HUES64 (cell line): ENCODE measurements at regions not wholly inside any gene's neighbourhood (a gene's known extent, or its start where the extent isn't known, plus 50 kb on each side); places are given as distances from the start of the nearest gene placed in this dataset.
"Not testable (repeated sequence)": the region's sequence is repeated elsewhere in the genome, so short reads cannot be mapped to it uniquely, and the experiment has no call there.

Source experiments
- H3K27ac ChIP-seq: 2 replicates; pipeline ENCODE4 v1.7.0; 2013; ENCODE audit warnings: low read depth, low read length, inconsistent platforms
- H3K27me3 ChIP-seq: 2 replicates; pipeline ENCODE4 v1.6.1; 2013; ENCODE audit warnings: mild to moderate bottlenecking, low read length; ENCODE audit not compliant: insufficient read depth
- H3K36me3 ChIP-seq: 2 replicates; pipeline ENCODE4 v1.6.1; 2013; ENCODE audit warnings: mild to moderate bottlenecking, low read length; ENCODE audit not compliant: insufficient read depth
- H3K4me1 ChIP-seq: 2 replicates; pipeline ENCODE4 v1.6.1; 2013; ENCODE audit warnings: mild to moderate bottlenecking, low read length, moderate library complexity; ENCODE audit not compliant: insufficient read depth
- H3K4me3 ChIP-seq: 2 replicates; pipeline ENCODE4 v1.5.1; 2013; ENCODE audit warnings: mild to moderate bottlenecking, low read length, moderate library complexity
- H3K9ac ChIP-seq: 2 replicates; pipeline ENCODE4 v1.6.1; 2013; ENCODE audit warnings: mild to moderate bottlenecking, low read depth, low read length
- H3K9me3 ChIP-seq: 2 replicates; pipeline ENCODE4 v1.6.1; 2013; ENCODE audit warnings: low read depth, low read length; ENCODE audit not compliant: insufficient read depth
- WGBS: fragments of 150-250, 120-280 bp; methylation state at CpG from one replicate; pipeline ENCODE4 v1.1.7; 2013; ENCODE audit warnings: missing lambda C conversion rate; 5-methylcytosine and 5-hydroxymethylcytosine counted together

GRCh38 chr2:37570773-37571586, 100.5 kb downstream of the CDC42EP3 start:
- no peaks in the 10 kb centered on the region for H3K36me3 ChIP-seq
- no peak overlapping the region for H3K4me3 ChIP-seq
- 83% methylated on average over 6 of the region's 6 CpGs for WGBS
- H3K27ac ChIP-seq = no peak overlapping the region
- no peaks in the 10 kb centered on the region for H3K4me1 ChIP-seq
- H3K9me3 ChIP-seq = no peaks in the 10 kb centered on the region
- no peaks in the 10 kb centered on the region for H3K27me3 ChIP-seq
- H3K9ac ChIP-seq = no peak overlapping the region

DNA sequence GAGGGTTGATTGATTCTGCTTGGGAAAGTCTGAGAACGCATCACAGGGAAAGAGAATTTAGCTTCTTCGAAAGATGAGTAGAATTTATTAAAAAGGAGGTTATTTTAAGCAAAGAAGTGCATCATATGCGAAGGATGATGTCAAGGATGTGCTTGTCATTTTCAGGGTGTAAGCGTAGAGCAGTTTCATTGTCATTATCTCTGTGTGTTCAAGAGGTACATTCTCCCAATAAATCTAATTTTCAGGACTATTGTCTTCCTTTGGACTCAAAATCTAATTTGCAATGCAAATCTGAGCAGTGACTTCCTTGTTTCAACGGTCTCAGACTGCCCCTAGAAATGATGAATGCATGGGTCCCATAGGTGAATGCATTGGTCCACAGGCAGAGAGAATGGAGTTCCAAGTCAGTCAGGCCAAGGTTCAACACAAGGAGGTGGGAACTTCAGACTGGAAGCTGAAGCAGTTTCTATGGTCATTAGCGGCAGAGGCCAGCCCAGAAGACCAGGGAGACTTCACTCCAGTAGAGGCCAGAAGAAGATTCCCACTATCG, 99.8 kb downstream of the CDC42EP3 start:
- H3K4me3 ChIP-seq = no peak overlapping the region
- 96% methylated on average over 7 of the region's 7 CpGs for WGBS
- H3K9me3 ChIP-seq = no peaks in the 10 kb centered on the region
- H3K27ac ChIP-seq = no peak overlapping the region
- no peak overlapping the region for H3K9ac ChIP-seq
- no peaks in the 10 kb centered on the region for H3K36me3 ChIP-seq
- H3K27me3 ChIP-seq = no peaks in the 10 kb centered on the region
- H3K4me1 ChIP-seq = no peaks in the 10 kb centered on the region

- 85% methylated on average over 3 of the region's 3 CpGs for WGBS
Observed at GRCh38 chr2:37573451-37574388, 97.7 kb downstream of the CDC42EP3 start.

DNA sequence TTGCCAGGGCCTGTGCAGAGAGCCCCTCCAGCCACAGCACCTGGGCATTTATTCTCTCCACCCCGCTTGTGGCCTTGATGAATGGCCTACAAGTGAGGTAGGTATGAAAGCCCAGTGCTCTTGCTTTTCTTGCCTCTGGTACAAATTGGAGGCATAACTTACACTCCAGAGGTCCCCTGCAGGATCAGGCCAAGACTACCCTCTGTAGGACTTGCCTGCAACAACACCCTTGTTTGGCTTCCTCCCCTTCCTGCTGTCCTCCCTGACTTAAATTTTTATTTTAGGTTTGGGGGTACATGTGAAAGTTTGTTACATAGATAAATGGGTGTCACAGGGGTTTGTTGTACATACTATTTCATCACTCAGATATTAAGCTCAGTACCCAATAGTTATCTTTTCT, 95.7 kb downstream of the CDC42EP3 start:
- no peaks in the 10 kb centered on the region for H3K9me3 ChIP-seq
- H3K27me3 ChIP-seq = no peaks in the 10 kb centered on the region
- no peak overlapping the region for H3K9ac ChIP-seq
- H3K4me1 ChIP-seq = no peaks in the 10 kb centered on the region
- H3K4me3 ChIP-seq = no peak overlapping the region
- H3K27ac ChIP-seq = no peak overlapping the region
- WGBS = 94% methylated on average over 1 of the region's 1 CpG
- H3K36me3 ChIP-seq = no peaks in the 10 kb centered on the region

More at GRCh38 chr2:37573451-37574388, 97.7 kb downstream of the CDC42EP3 start:
- Histone ChIP-seq H3K9ac (no peak overlapping the region), H3K27ac (no peak overlapping the region), H3K4me3 (no peak overlapping the region), H3K4me1 (no peaks in the 10 kb centered on the region), H3K36me3 (no peaks in the 10 kb centered on the region), H3K27me3 (no peaks in the 10 kb centered on the region), H3K9me3 (no peaks in the 10 kb centered on the region)

GRCh38 chr2:37576194-37576593, 95.2 kb downstream of the CDC42EP3 start:
- H3K36me3 ChIP-seq, H3K9ac ChIP-seq, H3K27ac ChIP-seq, H3K4me1 ChIP-seq, H3K27me3 ChIP-seq, H3K9me3 ChIP-seq, H3K4me3 ChIP-seq: not testable (repeated sequence)
- WGBS = 89% methylated on average over 2 of the region's 2 CpGs

DNA sequence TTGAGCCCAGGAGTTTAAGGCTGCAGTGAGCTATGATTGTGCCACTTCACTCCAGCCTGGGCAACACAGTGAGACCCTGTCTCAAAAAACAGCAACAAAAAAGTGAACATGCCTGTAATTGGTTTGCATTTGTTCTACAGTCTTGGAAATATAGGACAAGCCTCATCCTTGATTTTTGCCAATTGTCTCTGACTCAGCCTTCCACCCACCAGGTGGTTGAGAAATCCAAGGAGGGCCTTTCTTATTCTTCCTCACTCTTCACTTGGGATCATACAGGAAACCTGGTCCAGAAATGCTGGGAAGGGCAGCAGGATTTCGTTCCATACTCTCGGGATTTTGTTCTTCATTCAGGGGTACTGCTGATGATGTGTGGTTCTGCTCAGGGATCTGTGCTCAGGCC, 94.6 kb downstream of the CDC42EP3 start:
- Histone ChIP-seq H3K4me1 (no peaks in the 10 kb centered on the region), H3K9me3 (no peaks in the 10 kb centered on the region), H3K36me3 (no peaks in the 10 kb centered on the region), H3K4me3 (no peak overlapping the region), H3K27ac (no peak overlapping the region), H3K9ac (no peak overlapping the region), H3K27me3 (no peaks in the 10 kb centered on the region)
- 94% methylated on average over 2 of the region's 2 CpGs for WGBS

DNA sequence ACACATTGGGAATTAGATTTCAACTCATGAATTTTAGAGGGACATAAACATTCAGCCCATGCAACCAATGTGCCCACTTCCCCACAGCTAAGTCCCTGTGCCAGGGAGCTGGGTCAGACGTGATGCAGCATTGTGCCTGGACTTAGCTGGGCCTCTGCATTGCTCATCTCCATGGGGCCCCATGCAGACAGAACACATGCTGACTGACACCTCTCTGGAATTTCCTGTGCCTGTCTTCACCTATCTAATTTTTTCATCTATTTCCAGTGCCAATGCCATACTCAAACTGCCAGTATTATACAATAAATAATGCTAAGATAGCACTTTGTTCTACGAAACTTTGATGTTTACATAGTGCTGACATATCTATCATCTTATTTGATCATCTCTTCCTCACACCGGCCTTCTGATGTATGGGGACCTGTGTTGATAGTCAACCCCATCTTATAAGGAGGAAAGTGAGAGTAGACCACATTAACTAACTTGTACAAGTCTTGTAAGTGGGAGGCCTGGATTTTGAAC, 92.2 kb downstream of the CDC42EP3 start:
- Histone ChIP-seq H3K27ac (no peak overlapping the region), H3K9ac (no peak overlapping the region), H3K36me3 (no peaks in the 10 kb centered on the region), H3K4me1 (peaks cover 5% of the 10 kb centered on the region; the same call in 1 of the 2 replicates), H3K4me3 (no peak overlapping the region), H3K27me3 (no peaks in the 10 kb centered on the region), H3K9me3 (no peaks in the 10 kb centered on the region)
- 95% methylated on average over 2 of the region's 3 CpGs for WGBS

GRCh38 chr2:37579949-37580348, 91.5 kb downstream of the CDC42EP3 start:
- not testable (repeated sequence) for H3K4me3 ChIP-seq, H3K36me3 ChIP-seq, H3K9ac ChIP-seq, H3K9me3 ChIP-seq, H3K27me3 ChIP-seq, H3K27ac ChIP-seq
- peaks cover 11% of the 10 kb centered on the region; the same call in 1 of the 2 replicates for H3K4me1 ChIP-seq
- WGBS = 97% methylated on average over 1 of the region's 3 CpGs

DNA sequence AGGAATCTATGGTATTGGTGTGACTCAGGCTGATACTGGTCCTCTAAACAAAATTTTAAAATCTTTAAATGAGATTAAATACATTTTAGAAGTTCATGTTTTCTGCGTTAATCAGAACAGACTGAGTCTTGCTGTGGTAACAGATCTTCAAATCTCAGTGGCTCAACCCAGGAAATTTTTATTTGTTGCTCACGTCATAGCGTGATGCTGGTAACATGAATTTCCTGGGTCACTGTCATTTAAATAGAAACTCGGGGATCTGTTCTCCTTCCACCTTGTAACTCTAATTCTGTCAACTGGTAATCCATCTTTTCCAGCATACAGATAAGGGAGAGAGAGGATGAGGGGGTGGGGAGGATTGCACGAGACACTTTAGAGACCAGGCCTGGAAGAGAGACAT, 90.0 kb downstream of the CDC42EP3 start:
- no peak overlapping the region for H3K4me3 ChIP-seq
- WGBS = 95% methylated on average over 4 of the region's 5 CpGs
- no peak overlapping the region for H3K27ac ChIP-seq
- H3K36me3 ChIP-seq = no peaks in the 10 kb centered on the region
- H3K9ac ChIP-seq = no peak overlapping the region
- H3K4me1 ChIP-seq = peaks cover 26% of the 10 kb centered on the region
- H3K9me3 ChIP-seq = no peaks in the 10 kb centered on the region
- no peaks in the 10 kb centered on the region for H3K27me3 ChIP-seq

DNA sequence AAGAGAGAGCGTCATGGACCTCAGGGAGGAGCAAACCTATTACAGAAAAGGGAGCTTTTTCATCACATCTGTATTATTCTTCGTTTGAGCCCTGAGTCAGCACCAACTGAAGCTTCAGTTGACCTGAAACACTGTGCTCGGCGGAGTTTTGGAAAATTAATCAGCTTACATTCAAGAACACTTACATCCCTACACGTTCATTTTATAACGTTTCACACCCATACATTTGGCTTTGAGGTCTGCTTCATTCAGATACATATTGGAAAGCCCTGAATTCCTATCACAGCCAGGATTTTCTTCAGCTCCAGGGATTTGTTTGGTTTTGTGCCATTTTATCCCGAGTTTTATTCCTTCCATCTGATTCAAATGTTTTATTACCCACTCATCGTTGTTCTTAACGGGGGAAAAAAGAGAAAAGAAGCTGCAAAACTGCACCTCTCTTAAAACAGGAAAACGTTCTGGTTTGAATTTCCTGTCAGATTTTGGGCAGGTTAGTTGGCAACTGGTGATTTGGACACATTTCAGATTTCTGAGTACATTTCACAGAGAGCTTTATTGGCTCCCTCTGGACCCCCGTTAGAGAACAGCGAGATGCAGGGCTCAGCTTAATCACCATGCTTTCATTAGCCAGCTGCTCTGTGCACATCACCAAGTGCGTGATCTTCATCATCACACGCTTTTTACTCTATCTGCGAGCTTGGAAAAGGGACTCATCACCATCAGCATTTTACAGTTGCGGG, 88.8 kb downstream of the CDC42EP3 start:
- 88% methylated on average over 16 of the region's 16 CpGs for WGBS
- H3K27ac ChIP-seq = no peak overlapping the region
- no peak overlapping the region for H3K4me3 ChIP-seq
- no peaks in the 10 kb centered on the region for H3K9me3 ChIP-seq
- H3K27me3 ChIP-seq = no peaks in the 10 kb centered on the region
- H3K9ac ChIP-seq = no peak overlapping the region
- peaks cover 38% of the 10 kb centered on the region for H3K4me1 ChIP-seq
- H3K36me3 ChIP-seq = no peaks in the 10 kb centered on the region
